HEK293 (cell line): ENCODE measurements at regions not wholly inside any gene's neighbourhood (a gene's known extent, or its start where the extent isn't known, plus 50 kb on each side); places are given as distances from the start of the nearest gene placed in this dataset.

Experiments
- CTCF ChIA-PET: fragments of 350-600 bp; formaldehyde crosslinking; extraction: SDS; loops from one replicate; lab custom pipeline; 2021; ENCODE audit warnings: antibody characterized with exemption; lab: Yijun Ruan, JAX
- POLR2A ChIA-PET: fragments of 300-600 bp; formaldehyde crosslinking; extraction: SDS; loops from one replicate; lab custom pipeline; 2020; ENCODE audit warnings: antibody characterized with exemption, inconsistent platforms; lab: Yijun Ruan, JAX
- H3K27ac ChIP-seq: fragments of 200-500 bp; sonication (Bioruptor generic); 2 replicates; pipeline ENCODE4 v1.5.1; 2014; ENCODE audit warnings: low read depth, low read length, control low read depth, inconsistent platforms; ENCODE audit errors: extremely low read depth
- H3K36me3 ChIP-seq, 2 experiments: fragments of 200-500 bp in 1 of 2; sonication (Bioruptor generic) in 1 of 2; 1 replicate in 1 of 2; 2 replicates in 1 of 2; pipeline ENCODE4 v1.5.1; 2014 to 2017; ENCODE audit warnings: inconsistent platforms in 2 of 2, low read length in 2 of 2; ENCODE audit not compliant: control insufficient read depth in 2 of 2, insufficient read depth in 1 of 2
- H3K4me1 ChIP-seq: fragments of 200-500 bp; sonication (Bioruptor generic); 2 replicates; pipeline ENCODE4 v1.5.1; 2014; ENCODE audit warnings: mild to moderate bottlenecking, low read length, inconsistent platforms; ENCODE audit not compliant: control insufficient read depth, insufficient read depth
- H3K4me3 ChIP-seq: 2 replicates; pipeline ENCODE4 v1.5.1; 2011; ENCODE audit warnings: low read depth, mild to moderate bottlenecking, control low read depth, low read length, moderate library complexity
- H3K9me3 ChIP-seq: fragments of 200-500 bp; sonication (Bioruptor generic); 2 replicates; pipeline ENCODE4 v1.5.1; 2014; ENCODE audit warnings: low read depth, low read length, inconsistent platforms; ENCODE audit not compliant: control insufficient read depth, insufficient read depth
- CTCF ChIP-seq: fragments of 450-650 bp; formaldehyde crosslinking; IDR thresholded peaks from 2 replicates; pipeline ENCODE4 v1.5.1; 2016; ENCODE audit warnings: missing biosample characterization, missing genetic modification characterization
- HIC1 ChIP-seq: fragments of 450-650 bp; formaldehyde crosslinking; IDR thresholded peaks from 2 replicates; pipeline ENCODE4 v1.5.1; 2016; ENCODE audit warnings: missing biosample characterization, missing genetic modification characterization
- KLF16 ChIP-seq: fragments of 450-650 bp; formaldehyde crosslinking; IDR thresholded peaks from 2 replicates; pipeline ENCODE4 v1.5.1; 2017; ENCODE audit warnings: missing biosample characterization, missing genetic modification characterization
- OSR2 ChIP-seq: fragments of 450-650 bp; formaldehyde crosslinking; IDR thresholded peaks from 2 replicates; pipeline ENCODE4 v1.5.1; 2016; ENCODE audit warnings: missing biosample characterization, missing genetic modification characterization
- OVOL3 ChIP-seq: fragments of 450-650 bp; formaldehyde crosslinking; IDR thresholded peaks from 2 replicates; pipeline ENCODE4 v1.5.1; 2016; ENCODE audit warnings: missing biosample characterization, missing genetic modification characterization
- SALL2 ChIP-seq: fragments of 450-650 bp; formaldehyde crosslinking; IDR thresholded peaks from 2 replicates; pipeline ENCODE4 v1.5.0; 2017; ENCODE audit warnings: missing biosample characterization, mild to moderate bottlenecking, missing genetic modification characterization, borderline replicate concordance
- ZBTB21 ChIP-seq: fragments of 450-650 bp; formaldehyde crosslinking; IDR thresholded peaks from 2 replicates; pipeline ENCODE4 v1.5.1; 2017; ENCODE audit warnings: missing biosample characterization, missing genetic modification characterization
- ZBTB26 ChIP-seq: fragments of 450-650 bp; formaldehyde crosslinking; optimal IDR thresholded peaks from 2 replicates; pipeline ENCODE3; 2016; ENCODE audit warnings: missing biosample characterization, mild to moderate bottlenecking, missing genetic modification characterization
- ZFP41 ChIP-seq: fragments of 450-650 bp; formaldehyde crosslinking; IDR thresholded peaks from 2 replicates; pipeline ENCODE4 v1.5.1; 2016; ENCODE audit warnings: missing biosample characterization, missing genetic modification characterization, borderline replicate concordance
- ZIC2 ChIP-seq: fragments of 450-650 bp; formaldehyde crosslinking; IDR thresholded peaks from 2 replicates; pipeline ENCODE4 v1.5.1; 2016; ENCODE audit warnings: missing biosample characterization, missing genetic modification characterization
- ZNF146 ChIP-seq: fragments of 450-650 bp; formaldehyde crosslinking; IDR thresholded peaks from 2 replicates; pipeline ENCODE4 v1.5.1; 2016; ENCODE audit warnings: missing biosample characterization, missing genetic modification characterization
- ZNF148 ChIP-seq: fragments of 450-650 bp; formaldehyde crosslinking; IDR thresholded peaks from 2 replicates; pipeline ENCODE4 v1.5.0; 2017; ENCODE audit warnings: missing biosample characterization, missing genetic modification characterization, borderline replicate concordance
- ZNF155 ChIP-seq: fragments of 450-650 bp; formaldehyde crosslinking; IDR thresholded peaks from 2 replicates; pipeline ENCODE4 v1.5.1; 2016; ENCODE audit warnings: missing biosample characterization, missing genetic modification characterization
- ZNF16 ChIP-seq: fragments of 450-650 bp; formaldehyde crosslinking; IDR thresholded peaks from 2 replicates; pipeline ENCODE4 v1.5.1; 2016; ENCODE audit warnings: low read depth, missing biosample characterization, missing genetic modification characterization
- ZNF214 ChIP-seq: fragments of 450-650 bp; formaldehyde crosslinking; IDR thresholded peaks from 2 replicates; pipeline ENCODE4 v1.5.1; 2017; ENCODE audit warnings: missing biosample characterization, mild to moderate bottlenecking, missing genetic modification characterization, borderline replicate concordance
- ZNF26 ChIP-seq: fragments of 450-650 bp; formaldehyde crosslinking; IDR thresholded peaks from 2 replicates; pipeline ENCODE4 v1.5.1; 2016; ENCODE audit warnings: missing biosample characterization, missing genetic modification characterization
- ZNF350 ChIP-seq: fragments of 450-650 bp; formaldehyde crosslinking; IDR thresholded peaks from 2 replicates; pipeline ENCODE4 v1.5.0; 2017; ENCODE audit warnings: missing biosample characterization, mild to moderate bottlenecking, missing genetic modification characterization
- ZNF621 ChIP-seq: fragments of 450-650 bp; formaldehyde crosslinking; IDR thresholded peaks from 2 replicates; pipeline ENCODE4 v1.5.1; 2017; ENCODE audit warnings: missing biosample characterization, missing genetic modification characterization
- ZNF623 ChIP-seq: fragments of 450-650 bp; formaldehyde crosslinking; IDR thresholded peaks from 2 replicates; pipeline ENCODE4 v1.5.1; 2016; ENCODE audit warnings: missing biosample characterization, missing genetic modification characterization
- ZNF626 ChIP-seq: fragments of 450-650 bp; sonication (Bioruptor Pico); formaldehyde crosslinking; IDR thresholded peaks from 2 replicates; pipeline ENCODE4 v1.5.1; 2018; ENCODE audit warnings: missing biosample characterization, missing genetic modification characterization, inconsistent platforms
- TF ChIP-seq, protein P1 (sequence below): fragments of 450-650 bp; formaldehyde crosslinking; IDR thresholded peaks from 2 replicates; pipeline ENCODE4 v1.5.1; 2016; ENCODE audit warnings: missing biosample characterization, missing genetic modification characterization
- TF ChIP-seq, protein P2 (sequence below): fragments of 450-650 bp; formaldehyde crosslinking; IDR thresholded peaks from 2 replicates; pipeline ENCODE4 v1.5.1; 2016; ENCODE audit warnings: missing biosample characterization, missing genetic modification characterization

DNA sequence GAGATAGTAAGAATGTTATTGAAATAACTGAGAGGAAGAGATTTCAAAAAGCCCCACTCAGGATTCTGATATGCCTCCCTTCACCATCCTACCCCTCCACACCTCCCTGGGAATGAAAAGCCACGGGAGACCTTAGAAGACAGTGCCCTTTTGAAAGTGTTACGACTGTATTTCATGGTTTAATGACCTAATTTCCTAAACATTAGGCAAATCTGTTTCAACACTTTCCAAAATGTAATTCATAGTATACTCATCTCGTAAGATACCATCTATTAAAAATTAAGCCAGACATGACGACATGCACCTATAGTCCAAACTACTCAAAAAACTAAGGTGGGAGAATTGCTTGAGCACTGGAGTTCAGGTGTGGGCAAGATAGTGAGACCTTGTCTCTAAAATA lies 106.3 kb downstream of the HNRNPD start (continued):
- TF ChIP-seq ZBTB26 (tag by site-specific recombination) (no peak), ZNF155 (no peak)
- TF ChIP-seq, protein P1, sequence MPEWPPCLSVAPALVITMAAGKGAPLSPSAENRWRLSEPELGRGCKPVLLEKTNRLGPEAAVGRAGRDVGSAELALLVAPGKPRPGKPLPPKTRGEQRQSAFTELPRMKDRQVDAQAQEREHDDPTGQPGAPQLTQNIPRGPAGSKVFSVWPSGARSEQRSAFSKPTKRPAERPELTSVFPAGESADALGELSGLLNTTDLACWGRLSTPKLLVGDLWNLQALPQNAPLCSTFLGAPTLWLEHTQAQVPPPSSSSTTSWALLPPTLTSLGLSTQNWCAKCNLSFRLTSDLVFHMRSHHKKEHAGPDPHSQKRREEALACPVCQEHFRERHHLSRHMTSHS (tag by site-specific recombination), result no peak

DNA sequence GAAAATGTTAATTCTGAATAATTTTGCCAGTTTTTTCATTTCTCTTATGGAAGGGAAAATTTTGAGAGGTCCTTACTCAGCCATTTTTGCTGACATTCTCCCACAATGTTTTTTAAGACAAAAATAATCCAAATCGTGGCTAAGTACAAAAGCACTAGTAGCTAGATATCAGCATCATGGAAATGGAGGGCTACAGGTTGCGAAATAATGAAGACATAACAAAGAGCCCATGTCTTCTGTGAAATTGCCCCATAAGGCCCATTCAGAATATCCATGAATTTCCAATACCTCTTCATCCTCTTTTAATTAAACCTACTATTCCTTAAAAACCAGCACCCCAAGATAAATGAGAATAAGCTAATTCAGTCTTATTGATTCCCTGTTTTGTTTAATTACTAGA lies 107.4 kb downstream of the HNRNPD start:
- CTCF ChIA-PET, result interaction anchor here (1.0 kb wide), 1 partner anchor 59 kb away, joined by 3 read pairs; no protein-coding TSS in a partner anchor

DNA sequence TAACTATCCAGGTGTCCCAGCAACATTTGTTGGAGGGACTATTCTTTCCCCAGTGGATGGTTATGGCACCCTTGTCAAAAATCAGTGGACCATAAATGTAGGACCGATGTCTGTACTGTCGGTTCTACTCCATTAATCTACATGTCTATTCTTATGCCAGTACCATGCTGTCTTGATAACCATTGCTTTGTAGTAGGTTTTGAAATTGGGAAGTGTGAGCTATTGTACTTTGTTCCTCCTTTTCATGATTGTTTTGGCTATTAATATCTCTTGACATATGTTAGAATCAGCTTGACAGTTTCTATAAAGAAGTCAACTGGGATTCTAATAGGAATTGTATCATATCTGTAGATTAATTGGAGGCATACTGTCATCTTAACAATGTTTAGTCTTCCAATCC lies 112.7 kb downstream of the HNRNPD start:
- no peaks in the 10 kb centered on the region for H3K9me3 ChIP-seq
- POLR2A ChIA-PET, result no interaction called here
- H3K27ac ChIP-seq, result no peak overlapping the region
- no peaks in the 10 kb centered on the region for H3K4me1 ChIP-seq
- CTCF ChIA-PET, result no interaction called here
- H3K4me3 ChIP-seq, result no peak overlapping the region
- H3K36me3 ChIP-seq, result no peaks in the 10 kb centered on the region
- no peak for TF ChIP-seq KLF16 (tag by site-specific recombination)
- no peak for TF ChIP-seq ZNF148 (tag by site-specific recombination)
- TF ChIP-seq ZFP41 (tag by site-specific recombination), result no peak
- no peak for TF ChIP-seq ZNF26 (tag by site-specific recombination)
- TF ChIP-seq OVOL3 (tag by site-specific recombination), result no peak
- TF ChIP-seq ZNF214 (tag by site-specific recombination), result no peak
- no peak for TF ChIP-seq CTCF (tag by site-specific recombination)

More for the DNA sequence above, 107.4 kb downstream of the HNRNPD start:
- Histone ChIP-seq H3K4me1 (no peaks in the 10 kb centered on the region), H3K27ac (no peak overlapping the region), H3K4me3 (no peak overlapping the region), H3K9me3 (no peaks in the 10 kb centered on the region)
- POLR2A ChIA-PET, result no interaction called here
- TF ChIP-seq ZNF621 (no peak), ZBTB21 (tag by site-specific recombination) (no peak), ZIC2 (no peak), ZNF350 (tag by site-specific recombination) (no peak), ZNF146 (tag by site-specific recombination) (no peak), ZNF626 (tag by site-specific recombination) (no peak), OSR2 (tag by site-specific recombination) (no peak), HIC1 (tag by site-specific recombination) (no peak), ZNF623 (tag by site-specific recombination) (no peak), ZNF16 (tag by site-specific recombination) (no peak), SALL2 (tag by site-specific recombination) (no peak)
- TF ChIP-seq, protein P2, sequence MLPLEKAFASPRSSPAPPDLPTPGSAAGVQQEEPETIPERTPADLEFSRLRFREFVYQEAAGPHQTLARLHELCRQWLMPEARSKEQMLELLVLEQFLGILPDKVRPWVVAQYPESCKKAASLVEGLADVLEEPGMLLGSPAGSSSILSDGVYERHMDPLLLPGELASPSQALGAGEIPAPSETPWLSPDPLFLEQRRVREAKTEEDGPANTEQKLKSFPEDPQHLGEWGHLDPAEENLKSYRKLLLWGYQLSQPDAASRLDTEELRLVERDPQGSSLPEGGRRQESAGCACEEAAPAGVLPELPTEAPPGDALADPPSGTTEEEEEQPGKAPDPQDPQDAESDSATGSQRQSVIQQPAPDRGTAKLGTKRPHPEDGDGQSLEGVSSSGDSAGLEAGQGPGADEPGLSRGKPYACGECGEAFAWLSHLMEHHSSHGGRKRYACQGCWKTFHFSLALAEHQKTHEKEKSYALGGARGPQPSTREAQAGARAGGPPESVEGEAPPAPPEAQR (tag by site-specific recombination), result no peak
- TF ChIP-seq, all 188 proteins: peak for 0
- no peaks in the 10 kb centered on the region for H3K36me3 ChIP-seq
